ENCODE measurements at regions not wholly inside any gene's neighbourhood (a gene's known extent, or its start where the extent isn't known, plus 50 kb on each side); places are given as distances from the start of the nearest gene placed in this dataset.
"Not testable (repeated sequence)": the region's sequence is repeated elsewhere in the genome, so short reads cannot be mapped to it uniquely, and the experiment has no call there.

DNA sequence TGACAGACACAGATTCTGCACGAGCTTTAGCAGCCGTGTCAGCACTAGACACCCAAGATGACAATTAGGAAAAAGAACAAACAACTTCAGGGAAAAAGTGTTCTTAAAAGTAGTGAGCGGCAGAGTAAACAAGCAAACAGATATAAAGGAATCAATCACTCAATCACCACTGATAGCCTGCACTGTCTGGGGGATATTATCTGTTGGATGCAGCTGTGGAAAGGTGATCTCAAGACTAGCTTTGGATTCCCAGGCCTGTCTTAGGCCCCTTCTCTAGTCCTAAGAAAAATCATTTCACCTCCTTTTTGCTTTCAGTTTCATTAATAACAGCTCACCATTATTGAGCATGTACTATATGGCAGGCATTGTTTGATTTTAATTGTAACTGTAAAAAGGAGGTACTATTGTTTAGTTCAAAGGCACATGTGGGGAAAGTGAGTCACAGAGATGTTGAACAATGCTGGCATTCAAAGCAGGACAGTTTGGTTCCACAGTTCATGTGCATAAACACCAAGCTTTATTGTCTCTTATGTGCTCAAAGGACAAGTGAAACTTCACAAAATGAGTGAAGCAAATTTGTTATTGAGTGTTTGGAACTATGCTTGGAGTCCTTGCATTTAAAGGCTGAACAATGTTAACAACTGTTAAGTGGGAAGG is 147.3 kb upstream of the TCF4 start:
- DNase-seq (ENCODE audit: low read depth): no peak

- peak; percentile 21 for DNase-seq (ENCODE audit: low read depth)
These were observed 144.5 kb upstream of the TCF4 start for GRCh38 chr18:55732227-55733106.

DNA sequence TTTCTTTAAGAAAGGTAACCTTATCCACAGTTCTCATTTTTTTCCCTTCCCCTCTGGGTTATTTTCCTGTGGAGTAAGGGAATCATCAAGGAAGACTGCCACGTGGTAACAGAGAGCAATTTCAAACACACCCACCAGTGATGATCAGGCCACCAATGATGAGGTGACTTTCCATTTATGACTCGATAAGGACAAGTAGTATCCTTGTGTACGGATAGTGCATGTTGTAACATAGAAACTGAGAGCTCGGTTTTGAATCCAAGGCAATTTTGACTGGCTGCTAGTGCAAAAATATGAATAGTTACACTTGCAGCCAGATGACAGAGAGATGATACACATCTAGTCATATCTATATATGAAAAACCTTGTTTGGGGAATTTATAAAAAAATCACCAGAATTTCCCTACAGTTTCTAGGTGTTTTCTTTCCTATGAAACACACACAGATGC is 143.6 kb upstream of the TCF4 start:
- DNase-seq (ENCODE audit: low read depth): no peak

DNA sequence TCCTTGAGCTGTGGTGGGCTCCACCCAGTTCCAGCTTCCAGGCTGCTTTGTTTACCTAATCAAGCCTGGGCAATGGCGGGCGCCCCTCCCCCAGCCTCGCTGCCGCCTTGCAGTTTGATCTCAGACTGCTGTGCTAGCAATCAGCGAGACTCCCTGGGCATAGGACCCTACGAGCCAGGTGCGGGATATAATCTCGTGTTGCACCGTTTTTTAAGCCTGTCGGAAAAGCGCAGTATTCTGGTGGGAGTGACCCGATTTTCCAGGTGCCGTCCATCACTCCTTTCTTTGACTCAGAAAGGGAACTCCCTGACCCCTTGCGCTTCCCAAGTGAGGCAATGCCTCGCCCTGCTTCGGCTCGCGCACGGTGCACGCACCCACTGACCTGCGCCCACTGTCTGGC is 133.0 kb upstream of the TCF4 start:
- DNase-seq (ENCODE audit: low read depth): not testable (repeated sequence)

- DNase-seq (ENCODE audit: low read depth): no peak
These were observed 125.7 kb upstream of the TCF4 start for GRCh38 chr18:55713707-55714106.

GRCh38 chr18:55706898-55707297 is 118.9 kb upstream of the TCF4 start:
- no peak for DNase-seq (ENCODE audit: low read depth)

DNA sequence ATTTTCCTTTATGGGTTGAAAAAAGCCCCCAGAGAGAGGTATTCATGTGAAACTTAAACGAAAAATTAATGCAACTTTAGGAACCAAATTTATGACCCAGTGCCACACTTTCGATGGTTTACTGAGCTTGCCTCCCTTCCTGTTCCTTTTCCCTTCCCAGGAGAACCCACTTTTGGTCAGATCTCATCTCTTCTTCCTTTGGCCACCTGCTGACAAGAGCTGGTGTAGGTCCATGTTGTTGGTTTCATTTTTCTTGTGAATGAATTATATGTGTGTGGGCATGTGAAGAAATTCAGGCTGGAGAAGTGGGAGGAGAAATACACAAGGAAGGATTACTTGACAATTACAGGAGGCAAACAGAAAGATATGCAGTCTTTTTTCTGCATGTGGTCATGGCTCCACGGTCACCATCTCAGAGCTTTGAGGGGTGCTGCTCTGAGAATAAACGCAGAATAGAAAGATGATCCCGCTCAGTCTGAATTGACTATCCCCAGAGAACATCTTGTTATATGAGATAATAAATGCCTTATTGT is 111.3 kb upstream of the TCF4 start:
- DNase-seq (ENCODE audit: low read depth): peak; percentile 3

DNA sequence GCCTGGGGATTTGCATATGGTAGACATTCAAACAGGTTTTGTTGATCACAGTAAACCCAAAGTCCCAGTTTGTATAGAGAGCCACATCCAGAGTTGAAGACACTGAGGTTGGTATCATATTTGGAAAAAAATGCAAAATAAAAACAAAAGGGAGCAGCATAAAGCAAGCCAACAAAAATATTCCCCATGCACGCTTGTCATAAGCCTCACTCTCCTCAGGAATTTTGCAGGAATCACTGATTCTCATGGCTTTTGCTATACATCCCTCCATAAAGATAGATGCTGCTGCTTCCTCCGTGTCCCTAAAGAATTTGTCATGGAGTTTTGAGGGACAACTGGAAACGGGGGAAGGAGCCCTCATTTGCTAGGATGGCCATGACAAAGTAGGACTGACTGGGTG is 108.8 kb upstream of the TCF4 start:
- DNase-seq (ENCODE audit: low read depth): no peak

- DNase-seq (ENCODE audit: low read depth): no peak
These were observed 107.1 kb upstream of the TCF4 start for GRCh38 chr18:55695091-55695490.

DNA sequence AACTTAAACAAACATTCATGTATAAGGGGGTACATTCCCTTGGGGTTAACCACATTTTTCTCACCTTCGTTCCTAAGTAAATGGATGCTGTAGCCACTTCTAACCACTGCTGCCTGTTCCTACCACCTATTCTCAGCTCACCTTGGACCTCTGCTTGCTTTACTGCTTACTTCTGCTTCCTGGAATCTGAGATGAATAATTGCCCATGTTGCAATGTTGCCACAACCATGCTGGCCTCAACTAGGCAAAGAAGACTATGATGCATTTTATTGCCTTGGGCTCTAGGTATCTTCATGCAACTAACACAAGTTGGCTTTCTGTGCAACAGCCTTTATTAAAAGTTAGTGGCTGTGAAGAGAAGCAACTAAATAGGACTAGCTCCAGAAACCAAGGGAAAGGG is 106.3 kb upstream of the TCF4 start:
- no peak for DNase-seq (ENCODE audit: low read depth)

DNA sequence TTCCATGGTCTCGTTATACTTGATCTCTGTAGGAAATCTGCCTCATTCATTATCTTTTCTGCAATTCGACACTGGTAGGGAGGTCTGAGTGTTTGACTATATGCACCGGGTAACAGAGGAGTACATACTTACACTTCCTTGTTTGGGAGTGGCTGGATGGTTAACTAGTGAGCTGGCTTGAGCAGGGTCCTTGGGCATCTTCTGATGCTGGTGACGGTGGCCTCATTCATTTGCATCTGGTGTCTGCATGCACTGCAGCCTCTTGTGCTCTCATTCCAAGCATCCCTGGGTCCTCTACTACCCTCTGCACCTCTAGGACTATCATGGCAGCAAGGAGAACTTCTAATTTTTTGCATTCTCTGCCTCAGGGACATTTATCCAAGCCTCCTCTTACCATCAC is 100.0 kb upstream of the TCF4 start:
- DNase-seq (ENCODE audit: low read depth): no peak

DNA sequence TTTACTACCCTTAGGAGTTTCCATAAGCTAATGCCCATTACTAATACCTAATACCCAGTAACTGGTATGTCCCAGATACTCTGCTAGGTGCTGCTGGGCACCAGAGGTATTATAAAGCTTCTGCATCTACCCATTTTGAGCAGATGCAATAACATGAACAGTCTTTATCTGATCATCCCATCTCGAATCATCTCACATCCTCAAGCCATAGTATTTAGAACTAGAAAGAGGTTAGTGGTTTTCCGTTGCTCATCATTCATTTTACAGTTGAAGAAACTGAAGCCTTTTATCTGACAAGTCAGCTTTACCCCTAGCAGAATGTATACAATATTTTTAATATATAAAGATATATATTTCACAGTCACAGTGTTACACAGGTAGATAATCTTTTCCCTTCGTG is 99.1 kb upstream of the TCF4 start:
- no peak for DNase-seq (ENCODE audit: low read depth)

- no peak for DNase-seq (ENCODE audit: low read depth)
These were observed 97.6 kb upstream of the TCF4 start for GRCh38 chr18:55685638-55686037.

- no peak for DNase-seq (ENCODE audit: low read depth)
These were observed 84.8 kb upstream of the TCF4 start for GRCh38 chr18:55672574-55673361.

DNA sequence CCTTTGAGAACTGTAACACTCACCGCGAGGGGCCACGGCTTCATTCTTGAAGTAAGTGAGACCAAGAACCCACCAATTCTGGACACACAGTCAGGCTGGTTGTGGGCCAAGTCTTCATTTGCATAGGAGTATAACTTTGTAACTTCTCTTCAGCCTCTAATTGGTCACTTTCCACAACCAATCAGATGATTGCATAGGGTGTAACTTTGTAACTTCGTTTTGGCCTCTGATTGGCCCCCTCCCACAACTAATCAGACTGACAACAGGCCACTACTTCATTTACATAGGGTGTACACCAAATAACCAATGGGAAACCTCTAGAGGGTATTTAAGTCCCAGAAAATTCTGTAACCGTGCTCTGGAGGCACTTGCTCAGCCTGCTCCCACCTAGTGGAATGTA is 77.5 kb upstream of the TCF4 start:
- DNase-seq (ENCODE audit: low read depth): no peak

- not testable (repeated sequence) for DNase-seq (ENCODE audit: low read depth)
These were observed 76.9 kb upstream of the TCF4 start for GRCh38 chr18:55664758-55665400.

DNA sequence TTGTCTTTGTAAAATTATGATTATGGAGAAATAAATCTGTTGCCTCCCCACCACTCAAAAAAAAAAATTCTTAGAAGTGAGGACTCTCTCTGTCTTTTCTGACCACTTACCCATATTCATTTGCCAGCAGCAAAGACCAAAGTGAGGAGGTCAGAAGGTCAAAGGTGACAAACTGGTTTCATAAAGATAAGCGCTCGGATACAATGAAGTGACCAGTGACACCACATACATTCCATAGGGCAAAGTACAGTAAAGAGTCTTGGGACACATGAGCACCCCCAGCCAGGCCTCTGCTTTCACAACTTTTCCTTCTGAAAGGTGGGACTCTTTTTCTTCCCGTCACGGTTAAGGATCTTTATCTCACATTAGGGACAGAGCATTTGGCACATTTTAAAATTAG is 75.9 kb upstream of the TCF4 start:
- no peak for DNase-seq (ENCODE audit: low read depth)

DNA sequence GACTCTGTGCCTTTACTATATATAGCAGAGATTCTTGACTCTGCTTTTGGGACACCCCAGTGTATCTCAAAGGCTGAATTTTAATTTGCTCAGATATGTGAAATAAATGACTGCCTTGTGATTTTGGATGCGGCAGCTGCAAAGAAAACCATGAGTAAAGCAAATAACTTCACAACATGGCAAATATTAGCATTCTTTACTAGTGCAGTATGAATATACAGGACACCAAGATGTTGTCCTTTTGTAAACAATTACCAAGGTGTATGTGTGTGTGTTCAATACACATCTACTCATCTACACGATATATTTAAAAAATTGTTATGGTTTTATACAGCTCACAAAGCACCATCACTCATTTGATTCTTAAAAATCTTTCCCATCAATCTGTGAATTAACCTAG is 70.6 kb upstream of the TCF4 start:
- DNase-seq (ENCODE audit: low read depth): no peak

DNA sequence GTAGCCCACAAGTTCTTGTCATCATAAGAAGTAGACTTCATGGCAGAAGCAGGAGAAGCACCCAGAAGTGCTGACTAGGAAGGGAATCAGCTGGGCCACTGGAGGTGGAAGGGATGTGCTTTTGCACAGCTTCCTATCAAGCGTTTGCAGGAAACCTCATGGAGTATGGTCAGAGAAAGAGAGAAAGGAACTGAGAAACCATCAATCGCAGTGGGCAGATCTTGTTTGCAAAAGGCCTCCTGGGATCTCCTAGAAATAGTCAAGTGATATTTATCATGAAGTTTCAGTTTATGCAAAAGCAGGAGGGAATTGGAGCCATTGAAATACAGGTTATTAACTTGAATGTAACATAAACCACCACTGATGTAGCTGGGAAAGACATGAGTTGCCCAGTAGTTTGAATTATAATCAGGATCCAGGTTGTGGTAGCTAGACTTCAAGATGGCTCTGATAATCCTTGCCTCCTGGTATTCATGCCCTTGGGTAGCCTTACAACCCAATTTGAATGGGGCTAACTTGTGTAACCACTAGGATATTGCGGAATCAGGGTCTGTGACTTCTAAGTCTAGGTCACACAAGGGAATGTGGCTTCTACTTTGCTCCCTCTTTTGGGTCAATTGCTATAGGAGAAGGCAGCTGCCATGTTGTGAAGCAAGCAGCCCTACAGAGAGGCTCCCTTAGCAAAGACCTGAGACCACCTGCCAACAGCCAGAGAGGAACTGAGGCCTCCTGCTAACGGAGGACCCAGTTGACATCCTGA is 69.8 kb upstream of the TCF4 start:
- no peak for DNase-seq (ENCODE audit: low read depth)

GRCh38 chr18:55654986-55655385 is 67.0 kb upstream of the TCF4 start:
- no peak for DNase-seq (ENCODE audit: low read depth)

GRCh38 chr18:55651236-55651635 is 63.2 kb upstream of the TCF4 start:
- no peak for DNase-seq (ENCODE audit: low read depth)

Measured in CMK (cell line).